H1 (cell line): ENCODE measurements at regions not wholly inside any gene's neighbourhood (a gene's known extent, or its start where the extent isn't known, plus 50 kb on each side); places are given as distances from the start of the nearest gene placed in this dataset.

Experiments used
- CTCF ChIA-PET: fragments of 300-600 bp; sonication (Branson Sonifier 250); formaldehyde crosslinking; loops from one replicate; lab custom pipeline; 2021; ENCODE audit not compliant: partially characterized antibody; lab: Charles Lee
- POLR2A ChIA-PET: fragments of 300-600 bp; sonication (Branson Sonifier 250); formaldehyde crosslinking; loops from one replicate; lab custom pipeline; 2021; ENCODE audit warnings: inconsistent platforms; ENCODE audit not compliant: partially characterized antibody; lab: Charles Lee
- DNase-seq, 2 experiments: peaks; one replicate each; pipeline versions ENCODE4 v3.0.0 to v3.0.0-alpha.2; 2010 to 2022; ENCODE audit warnings: low spot score in 2 of 2, low read depth in 1 of 2, mixed read lengths in 1 of 2
- FAIRE-seq: peaks from 2 replicates; lab custom pipeline; 2011; peaks lifted over from hg19 to GRCh38; lab: Jason Lieb, UNC
- H2AFZ ChIP-seq: 2 replicates; pipeline ENCODE4 v1.8.1; 2012; ENCODE audit warnings: low read length, inconsistent platforms
- H2AK5ac ChIP-seq: 2 replicates; pipeline ENCODE4 v1.6.1; 2013; ENCODE audit warnings: low read depth, low read length
- H2BK120ac ChIP-seq: replicated peaks from 2 replicates; pipeline ENCODE3; 2013; ENCODE audit warnings: low read depth, low read length, inconsistent platforms
- H2BK12ac ChIP-seq: 2 replicates; pipeline ENCODE4 v1.6.1; 2013; ENCODE audit warnings: low read depth, low read length
- H2BK15ac ChIP-seq: 2 replicates; pipeline ENCODE4 v1.6.1; 2013; ENCODE audit warnings: low read length
- H2BK20ac ChIP-seq: 2 replicates; pipeline ENCODE4 v1.6.1; 2013; ENCODE audit warnings: low read length
- H2BK5ac ChIP-seq: 2 replicates; pipeline ENCODE4 v1.6.1; 2013; ENCODE audit warnings: low read depth, low read length
- H3K14ac ChIP-seq: 2 replicates; pipeline ENCODE4 v1.6.1; 2013; ENCODE audit warnings: inconsistent platforms; ENCODE audit not compliant: insufficient read length
- H3K18ac ChIP-seq: 2 replicates; pipeline ENCODE4 v1.6.1; 2013; ENCODE audit warnings: low read length; ENCODE audit errors: extremely low read depth
- H3K23ac ChIP-seq: 2 replicates; pipeline ENCODE4 v1.6.1; 2013; ENCODE audit warnings: inconsistent platforms; ENCODE audit not compliant: insufficient read length
- H3K23me2 ChIP-seq: 2 replicates; pipeline ENCODE4 v1.6.1; 2013; ENCODE audit warnings: low read depth, low read length
- H3K27ac ChIP-seq: 2 replicates; pipeline ENCODE4 v1.6.1; 2011; ENCODE audit warnings: low read depth, low read length, inconsistent platforms
- H3K27me3 ChIP-seq, 4 experiments: replicated peaks in 1 of 4; 1 replicate in 1 of 4; 2 replicates in 3 of 4; pipeline versions ENCODE4 v1.6.1 to v1.8.1; 2011 to 2013; ENCODE audit warnings: low read length in 3 of 4, mild to moderate bottlenecking in 3 of 4, inconsistent platforms in 2 of 4, mixed read lengths in 2 of 4, moderate library complexity in 1 of 4; ENCODE audit not compliant: control insufficient read depth in 3 of 4, insufficient read depth in 3 of 4; ENCODE audit errors: extremely low read depth in 1 of 4
- H3K36me3 ChIP-seq, 4 experiments: 2 replicates each; pipeline versions ENCODE4 v1.6.1 to v1.8.1; 2011 to 2013; ENCODE audit warnings: mild to moderate bottlenecking in 4 of 4, low read length in 3 of 4, moderate library complexity in 2 of 4, control low read depth in 1 of 4, inconsistent platforms in 1 of 4; ENCODE audit not compliant: insufficient read depth in 4 of 4, control insufficient read depth in 2 of 4
- H3K4ac ChIP-seq: replicated peaks from 2 replicates; pipeline ENCODE3; 2013; ENCODE audit warnings: low read length, low read depth, mixed read lengths, inconsistent platforms; ENCODE audit not compliant: insufficient read length
- H3K4me1 ChIP-seq, 4 experiments: replicated peaks in 1 of 4; 1 replicate in 1 of 4; 2 replicates in 3 of 4; pipeline versions ENCODE4 v1.6.1 to v1.8.1; 2011 to 2013; ENCODE audit warnings: low read length in 3 of 4, inconsistent platforms in 2 of 4, mixed read lengths in 1 of 4; ENCODE audit not compliant: insufficient read depth in 4 of 4, control insufficient read depth in 3 of 4
- H3K4me2 ChIP-seq, 2 experiments: 2 replicates each; pipeline versions ENCODE4 v1.6.1 to v1.8.1; 2011 to 2013; ENCODE audit warnings: low read depth in 2 of 2, low read length in 2 of 2, control low read depth in 1 of 2, inconsistent platforms in 1 of 2, mild to moderate bottlenecking in 1 of 2; ENCODE audit not compliant: insufficient read depth in 1 of 2
- H3K4me3 ChIP-seq, 4 experiments: fragments of 200-600, 300-600 bp in 1 of 4; sonication (generic), shearing (Covaris generic), sonication (Bioruptor Twin) in 1 of 4; 2 replicates each; pipeline versions ENCODE4 v1.5.1 to v1.8.1; 2011 to 2016; ENCODE audit warnings: low read length in 4 of 4, low read depth in 3 of 4, control low read depth in 2 of 4, inconsistent platforms in 2 of 4, mild to moderate bottlenecking in 2 of 4, mixed read lengths in 1 of 4, moderate library complexity in 1 of 4; ENCODE audit not compliant: insufficient read depth in 2 of 4; ENCODE audit errors: extremely low read depth in 1 of 4
- H3K56ac ChIP-seq: replicated peaks from 2 replicates; pipeline ENCODE3; 2013; ENCODE audit warnings: low read depth, mild to moderate bottlenecking, mixed read lengths, low read length, inconsistent platforms; ENCODE audit not compliant: insufficient read length
- H3K79me1 ChIP-seq: 2 replicates; pipeline ENCODE4 v1.6.1; 2013; ENCODE audit warnings: low read depth, low read length, control low read depth
- H3K79me2 ChIP-seq, 2 experiments: 2 replicates each; pipeline versions ENCODE4 v1.6.1 to v1.8.1; 2012 to 2013; ENCODE audit warnings: low read length in 2 of 2, mild to moderate bottlenecking in 2 of 2, inconsistent platforms in 1 of 2; ENCODE audit not compliant: insufficient read depth in 2 of 2, control insufficient read depth in 1 of 2
- H3K9ac ChIP-seq, 4 experiments: replicated peaks in 1 of 4; 1 replicate in 1 of 4; 2 replicates in 3 of 4; pipeline versions ENCODE4 v1.6.1 to v1.8.1; 2011 to 2013; ENCODE audit warnings: low read depth in 3 of 4, low read length in 3 of 4, control low read depth in 2 of 4, mild to moderate bottlenecking in 2 of 4, moderate library complexity in 2 of 4, inconsistent platforms in 1 of 4; ENCODE audit errors: extremely low read depth in 1 of 4
- H3K9me3 ChIP-seq, 2 experiments: 2 replicates each; pipeline versions ENCODE4 v1.6.1 to v1.8.1; 2012 to 2013; ENCODE audit warnings: mild to moderate bottlenecking in 2 of 2, moderate library complexity in 2 of 2, control low read depth in 1 of 2, inconsistent platforms in 1 of 2, low read depth in 1 of 2, low read length in 1 of 2, mixed read lengths in 1 of 2; ENCODE audit not compliant: insufficient read depth in 2 of 2
- H4K20me1 ChIP-seq, 2 experiments: replicated peaks in 1 of 2; 2 replicates each; pipeline versions ENCODE3 to v1.8.1; 2011 to 2013; ENCODE audit warnings: inconsistent platforms in 2 of 2, low read length in 2 of 2, mild to moderate bottlenecking in 1 of 2; ENCODE audit not compliant: insufficient read depth in 2 of 2, control insufficient read depth in 1 of 2
- H4K5ac ChIP-seq: 2 replicates; pipeline ENCODE4 v1.6.1; 2013; ENCODE audit warnings: low read length, low read depth, mixed read lengths, inconsistent platforms; ENCODE audit not compliant: insufficient read length
- H4K8ac ChIP-seq: 2 replicates; pipeline ENCODE4 v1.8.0; 2013; ENCODE audit warnings: mild to moderate bottlenecking, moderate library complexity, low read length, inconsistent platforms; ENCODE audit not compliant: insufficient read depth; ENCODE audit errors: extremely low read depth
- H4K91ac ChIP-seq: replicated peaks from 2 replicates; pipeline ENCODE3; 2013; ENCODE audit warnings: low read length, mixed read lengths, inconsistent platforms; ENCODE audit not compliant: insufficient read length
- BRCA1 ChIP-seq: IDR thresholded peaks from 2 replicates; pipeline ENCODE4 v1.6.1; 2012; ENCODE audit warnings: low read depth, low read length, improper control_type of control experiment
- CTBP2 ChIP-seq: IDR thresholded peaks from 2 replicates; pipeline ENCODE4 v1.7.0; 2011; ENCODE audit warnings: borderline replicate concordance, mild to moderate bottlenecking, moderate library complexity, mixed read lengths, low read length; ENCODE audit not compliant: insufficient read depth, insufficient read length
- MAFK ChIP-seq: IDR thresholded peaks from 2 replicates; pipeline ENCODE4 v1.6.1; 2012; ENCODE audit warnings: low read depth, mild to moderate bottlenecking, improper control_type of control experiment, low read length
- WGBS, 2 experiments: shearing (Covaris generic) in 1 of 2; methylation state at CpG; one replicate each; pipeline versions ENCODE4 v1.1.6 to v1.1.7; 2013 to 2015; ENCODE audit warnings: low lambda C conversion rate in 2 of 2, mixed read lengths in 2 of 2, inconsistent platforms in 1 of 2, low coverage in 1 of 2, missing lambda C conversion rate in 1 of 2; ENCODE audit not compliant: insufficient replicate concordance in 2 of 2, insufficient coverage in 1 of 2, insufficient read length in 1 of 2; ENCODE audit errors: extremely low coverage in 1 of 2, missing lambda C conversion rate in 1 of 2; 5-methylcytosine and 5-hydroxymethylcytosine counted together

GRCh38 chr12:77496714-77497113, 334.0 kb upstream of the NAV3 start:
- Histone ChIP-seq H3K9ac (no peak overlapping the region), H2AK5ac (no peak overlapping the region), H3K4ac (no peak overlapping the region), H4K20me1 (no peaks in the 10 kb centered on the region), H3K18ac (no peak overlapping the region), H2BK12ac (no peak overlapping the region), H3K23me2 (no peaks in the 10 kb centered on the region), H3K79me1 (no peaks in the 10 kb centered on the region), H3K14ac (no peak overlapping the region), H3K27me3 (no peaks in the 10 kb centered on the region), H3K27ac (no peak overlapping the region), H3K4me2 (no peak overlapping the region), H2AFZ (no peak overlapping the region), H3K79me2 (no peaks in the 10 kb centered on the region), H3K4me3 (no peak overlapping the region), H3K56ac (no peak overlapping the region), H3K36me3 (no peaks in the 10 kb centered on the region), H2BK120ac (no peak overlapping the region), H4K8ac (no peak overlapping the region), H3K23ac (no peak overlapping the region), H2BK5ac (no peak overlapping the region), H4K5ac (no peak overlapping the region), H2BK20ac (no peak overlapping the region), H2BK15ac (no peak overlapping the region), H4K91ac (no peak overlapping the region), H3K9me3 (no peaks in the 10 kb centered on the region; a peak in 1 of 4 replicates), H3K4me1 (no peaks in the 10 kb centered on the region)
- ChIA-PET CTCF (no interaction called here), POLR2A (no interaction called here)
- no peak for FAIRE-seq
- DNase-seq = no peak
- WGBS, 2 experiments = 92% methylated on average over 5 of the region's 5 CpGs; no CpG with 5 or more reads in 1 of the 2 experiments
- TF ChIP-seq CTBP2 (no peak), MAFK (peak; percentile 13; the same call in 1 of the 2 replicates), BRCA1 (no peak)
